ENCODE measurements at regions not wholly inside any gene's neighbourhood (a gene's known extent, or its start where the extent isn't known, plus 50 kb on each side); places are given as distances from the start of the nearest gene placed in this dataset.

DNA sequence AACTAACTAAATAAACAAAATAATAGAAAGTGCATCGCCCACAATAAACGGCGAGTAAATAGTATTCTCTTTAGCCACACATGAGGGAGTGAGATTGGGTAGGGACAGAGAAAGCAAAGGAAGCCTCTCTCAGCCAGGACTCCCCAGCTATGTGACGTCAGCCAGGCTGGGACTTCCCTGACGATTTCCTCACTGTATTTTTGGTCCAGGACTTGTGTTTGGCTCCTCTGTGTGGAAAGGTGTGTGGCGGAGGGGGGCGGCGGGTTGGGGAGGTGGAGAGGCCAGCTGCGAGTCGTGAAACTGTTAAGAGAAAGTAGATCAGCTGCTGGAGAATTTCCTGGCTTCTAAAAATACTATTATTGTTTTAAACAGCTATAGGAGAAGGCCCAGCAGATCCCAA, 1124.6 kb downstream of the AACS start:
- no peak for DNase-seq (ENCODE audit: low read depth in 2 of 2)

- no peak for DNase-seq (ENCODE audit: low read depth in 2 of 2)
These were observed 1126.0 kb downstream of the AACS start for GRCh38 chr12:126191031-126191891.

DNA sequence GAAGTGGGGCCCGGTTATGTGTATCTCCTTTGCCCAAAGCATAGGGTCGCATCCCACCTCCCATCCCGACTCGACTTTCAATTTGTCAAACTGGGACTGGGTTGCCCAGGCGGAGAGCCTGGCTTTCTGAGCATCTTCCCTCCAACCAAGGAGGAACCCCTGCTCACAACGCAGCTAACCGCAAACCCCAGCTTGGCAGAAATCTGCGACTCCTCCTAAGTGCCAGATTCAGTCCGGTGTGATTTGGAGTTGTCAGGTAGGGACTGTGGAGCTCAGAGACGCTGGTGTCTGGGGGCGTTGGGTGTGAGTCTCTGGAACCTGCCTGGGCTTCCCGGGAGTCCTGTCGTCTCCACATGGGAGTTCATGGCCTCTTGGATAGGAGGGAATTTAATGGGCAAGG, 1126.7 kb downstream of the AACS start:
- DNase-seq (ENCODE audit: low read depth in 2 of 2) = no peak

- DNase-seq (ENCODE audit: low read depth in 2 of 2) = no peak
These were observed 1128.0 kb downstream of the AACS start for GRCh38 chr12:126193190-126193589.

DNA sequence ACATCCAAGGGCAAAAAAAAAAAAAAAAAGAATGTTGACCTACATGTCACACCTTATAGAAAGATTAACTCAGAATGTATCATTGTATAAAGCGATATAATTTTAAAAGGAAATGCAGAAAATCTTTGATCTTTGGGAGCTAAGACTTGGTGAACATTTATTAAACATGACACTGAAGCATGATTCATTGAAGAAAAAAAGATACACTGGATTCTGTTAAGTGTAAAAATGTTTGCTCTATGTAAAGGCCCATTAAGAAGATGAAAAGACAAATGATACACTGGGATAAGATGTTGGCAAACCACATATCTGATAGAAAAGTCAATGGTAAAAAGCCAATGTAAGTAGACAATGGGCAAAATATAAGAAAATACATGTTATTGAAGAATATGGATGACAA, 1131.0 kb downstream of the AACS start:
- DNase-seq (ENCODE audit: low read depth in 2 of 2) = no peak

GRCh38 chr12:126198516-126198915, 1133.3 kb downstream of the AACS start:
- DNase-seq (ENCODE audit: low read depth in 2 of 2) = no peak

GRCh38 chr12:126198966-126199692, 1133.9 kb downstream of the AACS start:
- no peak for DNase-seq (ENCODE audit: low read depth in 2 of 2)

DNA sequence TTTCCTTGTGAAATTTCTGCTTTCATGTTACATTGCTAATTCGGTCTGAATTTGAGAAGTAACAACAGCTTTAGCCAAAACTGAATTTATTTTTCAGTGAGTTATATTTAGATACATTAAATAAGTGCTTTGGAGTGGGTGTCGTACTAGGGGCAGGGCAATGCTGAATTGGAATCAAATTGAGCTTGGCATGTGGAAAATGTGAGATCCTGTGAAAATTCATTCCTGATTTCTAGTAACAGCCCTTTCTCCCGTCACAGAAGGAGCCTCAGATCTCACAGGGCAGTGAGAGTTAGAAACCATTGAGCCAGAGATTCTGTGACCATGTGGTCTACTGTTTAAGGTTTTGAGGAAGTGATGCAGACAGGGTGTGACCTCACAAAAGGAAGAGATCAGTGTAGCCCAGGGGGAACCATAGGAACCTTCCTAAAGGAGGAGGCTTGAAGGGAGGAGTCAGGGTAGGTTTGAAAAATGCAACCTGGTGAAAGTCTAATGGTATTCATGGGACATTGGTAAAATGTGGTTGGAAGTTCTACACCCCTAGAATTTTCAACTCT, 1136.8 kb downstream of the AACS start:
- no peak for DNase-seq (ENCODE audit: low read depth in 2 of 2)

GRCh38 chr12:126204326-126204725, 1139.1 kb downstream of the AACS start:
- DNase-seq (ENCODE audit: low read depth in 2 of 2) = no peak

DNA sequence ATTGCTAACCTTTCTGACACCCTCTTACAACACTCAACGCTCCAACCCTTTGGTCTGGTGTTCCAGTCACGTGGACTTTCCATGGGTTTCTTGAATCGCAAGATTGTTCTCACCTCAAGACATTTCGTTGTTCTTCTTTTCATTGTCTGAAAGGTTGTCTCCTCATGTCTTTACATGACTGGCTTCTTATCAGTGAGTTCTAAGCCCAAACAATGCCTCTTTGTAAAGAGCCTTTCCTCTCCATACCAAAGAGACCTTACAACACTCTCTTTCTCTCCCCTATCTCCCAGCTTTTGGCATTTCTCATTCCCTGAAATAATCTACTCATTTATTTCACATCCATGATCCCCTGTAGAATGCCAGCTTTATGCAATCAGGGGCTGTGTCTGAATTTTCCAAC, 1144.8 kb downstream of the AACS start:
- no peak for DNase-seq (ENCODE audit: low read depth in 2 of 2)

GRCh38 chr12:126210448-126210847, 1145.2 kb downstream of the AACS start:
- DNase-seq (ENCODE audit: low read depth in 2 of 2) = no peak

DNA sequence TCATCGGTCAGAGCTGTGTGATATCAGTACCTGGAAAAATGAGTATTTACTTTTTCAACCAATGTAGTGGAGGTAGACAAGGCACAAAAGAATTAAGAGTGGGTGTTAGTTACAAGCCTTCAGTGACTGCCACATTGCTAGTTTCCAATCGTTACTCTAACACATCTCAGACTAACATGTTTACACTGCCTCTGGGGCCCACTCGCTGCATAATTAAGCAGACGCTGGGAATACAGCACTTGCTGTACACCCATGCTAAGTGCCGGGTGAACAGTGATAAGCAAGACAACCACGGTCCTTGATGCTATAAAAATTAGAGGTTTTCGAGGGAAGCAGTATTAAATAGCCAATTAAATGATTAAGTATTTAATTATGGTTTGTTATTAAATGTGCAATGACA, 1147.6 kb downstream of the AACS start:
- DNase-seq (ENCODE audit: low read depth in 2 of 2) = no peak

GRCh38 chr12:126218697-126219096, 1153.5 kb downstream of the AACS start:
- no peak for DNase-seq (ENCODE audit: low read depth in 2 of 2)

- no peak for DNase-seq (ENCODE audit: low read depth in 2 of 2)
These were observed 1153.9 kb downstream of the AACS start for GRCh38 chr12:126219139-126219538.

DNA sequence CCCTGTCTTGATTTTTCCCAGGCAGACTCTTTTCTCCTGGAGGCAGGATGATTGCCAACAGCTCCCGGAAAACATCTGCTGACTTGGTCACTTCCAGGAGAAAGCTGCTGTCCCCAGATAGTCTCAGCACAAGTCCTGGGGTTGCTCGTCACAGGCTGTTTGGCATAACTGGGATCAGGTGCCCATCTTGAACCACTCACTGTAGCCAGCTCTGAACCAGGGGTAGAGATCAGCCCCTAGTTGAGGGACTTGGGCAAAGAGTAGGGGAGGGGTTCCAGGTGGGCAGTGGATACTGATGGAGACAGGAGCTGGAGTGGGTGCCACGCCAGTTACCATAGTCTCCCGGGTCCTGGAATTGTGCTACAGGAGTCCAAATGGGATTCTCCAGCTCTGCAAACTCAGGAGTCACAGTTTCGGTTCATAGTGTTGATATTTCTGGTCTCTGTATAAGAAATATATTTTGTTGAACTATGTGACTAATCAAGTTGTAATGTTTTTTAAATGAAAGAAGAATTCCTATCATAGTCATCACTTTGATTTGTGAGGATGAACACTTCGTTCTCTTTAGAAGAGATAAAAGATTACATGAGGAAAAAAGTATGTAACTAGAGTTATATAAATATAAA, 1154.5 kb downstream of the AACS start:
- no peak for DNase-seq (ENCODE audit: low read depth in 2 of 2)

DNA sequence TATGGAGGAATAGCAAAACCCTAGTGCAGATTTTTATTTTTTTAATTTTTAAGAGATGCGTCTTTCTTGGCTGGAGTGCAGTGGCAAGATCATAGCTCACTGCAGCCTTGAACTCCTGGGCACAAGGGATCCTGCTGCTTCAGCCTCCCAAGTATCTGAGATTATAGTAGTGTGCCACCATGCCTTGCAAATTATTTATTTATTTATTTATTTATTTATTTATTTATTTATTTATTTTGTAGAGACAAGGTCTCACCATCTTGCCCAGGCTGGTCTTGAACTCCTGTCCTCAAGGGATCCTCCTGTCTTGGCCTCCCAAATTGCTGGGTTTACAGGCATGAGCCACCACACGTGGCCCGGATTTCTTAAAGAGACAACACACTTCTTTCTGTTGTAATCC, 1158.8 kb downstream of the AACS start:
- no peak for DNase-seq (ENCODE audit: low read depth in 2 of 2)

DNA sequence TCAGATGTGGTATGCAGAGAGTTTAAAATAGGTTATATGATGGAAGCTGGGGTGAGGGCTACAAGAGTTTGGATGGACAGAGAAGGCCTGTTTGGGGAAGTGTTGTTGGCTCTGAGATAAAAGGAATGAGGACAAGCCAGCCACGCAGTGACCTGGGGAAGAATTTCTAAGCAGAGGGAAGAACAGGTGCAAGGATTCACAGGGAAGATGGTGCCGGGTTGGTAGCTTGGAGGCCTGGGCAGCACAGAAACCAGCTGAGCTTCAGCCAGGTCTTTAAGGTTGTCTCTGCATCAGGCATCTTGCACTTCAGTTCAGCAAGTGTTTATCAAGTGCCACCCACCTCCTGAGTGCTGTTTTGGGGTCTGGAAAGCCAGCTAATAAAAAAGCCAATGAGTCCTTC, 1163.7 kb downstream of the AACS start:
- no peak for DNase-seq (ENCODE audit: low read depth in 2 of 2)

DNA sequence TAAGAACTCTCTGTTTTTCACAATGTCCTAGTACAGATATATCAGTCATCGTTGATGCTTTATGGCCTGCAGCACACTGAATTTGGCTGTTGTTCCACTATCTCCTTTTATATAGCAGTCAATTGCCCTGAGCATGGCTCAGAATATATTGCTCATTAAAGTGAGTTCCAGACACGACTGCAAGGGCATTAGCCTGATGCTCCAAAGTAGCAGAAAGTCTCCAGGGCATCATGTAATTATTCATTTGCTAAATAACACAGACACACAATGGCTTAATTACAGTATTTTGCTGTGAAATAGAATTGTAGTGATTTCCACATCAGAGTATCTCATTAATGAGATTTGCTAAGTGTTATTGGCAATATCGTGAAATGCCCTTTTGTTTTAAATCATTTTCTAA, 1167.5 kb downstream of the AACS start:
- no peak for DNase-seq (ENCODE audit: low read depth in 2 of 2)

DNA sequence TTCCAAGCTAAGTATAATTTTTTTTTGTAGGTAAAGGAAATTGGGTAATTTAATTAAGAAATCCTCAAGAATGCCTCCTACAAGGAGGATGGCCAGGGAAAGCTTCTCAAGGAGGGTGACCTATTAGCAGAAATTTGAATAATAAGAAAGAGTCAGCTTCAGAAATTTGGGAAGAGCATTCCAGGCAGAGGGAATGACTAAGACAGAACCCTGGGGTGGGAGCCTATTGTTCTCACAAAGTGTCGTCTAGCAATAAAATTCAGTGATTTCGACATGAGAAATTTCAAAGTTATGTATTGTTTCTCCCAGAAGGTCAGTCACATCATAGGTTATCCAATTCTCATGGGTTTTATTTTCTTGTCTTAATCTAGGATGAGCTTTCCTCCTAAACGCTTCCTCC, 1168.4 kb downstream of the AACS start:
- no peak for DNase-seq (ENCODE audit: low read depth in 2 of 2)

DNA sequence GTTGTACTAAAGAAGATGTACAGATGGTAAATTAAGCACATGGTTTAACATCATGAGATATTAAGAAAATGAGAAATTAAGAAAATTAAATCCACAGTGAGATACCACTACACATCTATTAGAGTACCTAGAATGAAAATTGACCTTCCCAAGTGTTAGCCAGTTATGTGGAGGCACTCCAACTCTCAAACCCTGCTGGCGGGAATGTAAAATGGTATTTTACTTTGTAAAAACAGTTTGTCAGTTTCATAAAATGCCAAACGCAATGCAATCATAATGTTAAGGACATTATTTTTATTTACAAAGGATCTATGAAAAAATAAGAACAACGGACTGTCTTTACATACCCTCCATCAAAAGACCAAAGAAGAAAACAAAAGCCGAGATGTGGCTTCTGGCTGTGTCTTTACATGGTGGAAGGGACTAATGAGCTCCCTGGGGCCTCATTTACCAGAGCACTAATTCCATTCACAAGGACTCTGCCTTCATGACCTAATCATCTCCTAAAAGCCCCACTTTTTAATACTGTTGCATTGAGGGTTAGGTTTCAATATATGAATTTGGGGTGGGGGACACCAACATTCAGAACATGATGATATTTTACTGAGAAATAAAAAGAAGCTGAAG, 1178.7 kb downstream of the AACS start:
- DNase-seq (ENCODE audit: low read depth in 2 of 2) = no peak

DNA sequence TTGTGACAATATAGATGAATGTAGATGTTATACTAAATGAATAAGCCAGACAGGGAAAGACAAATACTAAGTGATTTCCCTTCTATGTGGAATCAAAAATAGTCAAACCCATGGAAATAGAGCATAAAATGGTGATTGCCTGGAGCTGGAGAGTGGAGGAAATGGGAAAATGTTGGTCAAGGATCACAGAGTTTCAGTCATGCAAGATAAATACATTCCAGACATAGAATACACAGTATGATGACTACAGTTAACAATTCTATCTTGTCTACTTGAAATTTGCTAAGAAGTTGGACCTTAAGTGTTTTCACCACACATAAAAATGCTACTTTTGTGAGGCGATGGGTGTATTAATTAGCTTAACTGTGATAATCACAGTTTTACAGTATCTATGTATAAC, 1182.7 kb downstream of the AACS start:
- DNase-seq (ENCODE audit: low read depth in 2 of 2) = no peak

GRCh38 chr12:126248871-126249403, 1183.7 kb downstream of the AACS start:
- DNase-seq (ENCODE audit: low read depth in 2 of 2) = no peak

All from stimulated activated CD8-positive, alpha-beta memory T cell treated with anti-CD3 and anti-CD28 coated beads, Interleukin-2, amount 100 ng/mL, for 48 hours (primary cell).